Pancreas (tissue), 10 donors: ENCODE measurements at regions not wholly inside any gene's neighbourhood (a gene's known extent, or its start where the extent isn't known, plus 50 kb on each side); places are given as distances from the start of the nearest gene placed in this dataset.

Experiments used
- ATAC-seq, 4 donors: fragments of 200-7000 bp; cut with Tn5 transposase; one replicate each; pipeline versions ENCODE4 v1.8.0 to v1.9.1; 2020; ENCODE audit warnings: mild to moderate bottlenecking in 4 of 4, moderate library complexity in 4 of 4
- DNase-seq, 6 donors: peaks; one replicate each; pipeline ENCODE4 v3.0.0-alpha.2; 2020
- FAIRE-seq: peaks from 2 replicates; lab custom pipeline; 2012; peaks lifted over from hg19 to GRCh38; lab: Jason Lieb, UNC
- H3K27ac ChIP-seq, 4 donors: fragments of 200-600 bp; sonication (generic); 1 replicate in 3 of 4; 2 replicates in 1 of 4; pipeline versions ENCODE4 v1.5.0 to v1.8.0; 2020
- H3K27me3 ChIP-seq, 4 donors: fragments of 200-600 bp; one replicate each; pipeline ENCODE4 v1.8.0; 2021
- H3K36me3 ChIP-seq, 3 donors: fragments of 200-600 bp; sonication (generic) in 1 of 3; one replicate each; pipeline versions ENCODE4 v1.5.0 to v1.8.0; 2020 to 2021
- H3K4me1 ChIP-seq, 3 donors: fragments of 200-600 bp; one replicate each; pipeline ENCODE4 v1.8.0; 2021
- H3K4me3 ChIP-seq, 4 donors: fragments of 200-600 bp; sonication (generic) in 2 of 4; one replicate each; pipeline versions ENCODE4 v1.5.0 to v1.8.0; 2020 to 2021
- H3K9me3 ChIP-seq, 4 donors: fragments of 200-600 bp; one replicate each; pipeline ENCODE4 v1.8.0; 2021
- CTCF ChIP-seq, 4 donors: fragments of 200-600 bp; sonication (generic) in 3 of 4; IDR thresholded peaks; one replicate each; pipeline versions ENCODE4 v1.5.0 to v1.8.0; 2021; ENCODE audit warnings: antibody characterized with exemption in 4 of 4
- WGBS, 2 donors: extraction: QIAGEN DNeasy Blood & Tissue Kit; methylation state at CpG; one replicate each; pipeline ENCODE4 v1.1.7; 2013; 5-methylcytosine and 5-hydroxymethylcytosine counted together
- intact Hi-C, 3 donors: fragments of 100-400 bp; cut with DNase I; formaldehyde crosslinking; loops; one replicate each; pipeline versions ENCODE4 v1.11.1 to v1.14.2; 2022
- donor health status: healthy with polysubstance abuse.
- donor health status: DM: no; HTN: no; CAD: no; lungs with moderate emphysema.
- donor health status: DM: no; HTN: no; CAD: no.
- donor health status: control.
- donor health status: control.
- donor health status: Bipolar disorder and iron deficiency.
- donor health status: DM: yes; HTN: yes; CAD: no.
- donor health status: DM: no; HTN: no; CAD: no.
- donor health status: DM: no; HTN: no; CAD: no.
- donor health status: DM: yes; HTN: yes; CAD: no.

GRCh38 chr1:213779228-213779627, 208.5 kb upstream of the PROX1 start:
- H3K36me3 ChIP-seq = no peaks in the 10 kb centered on the region
- no peak for FAIRE-seq
- TF ChIP-seq CTCF (IDR thresholded peaks at IDR 0.05) = no peak
- no peaks in the 10 kb centered on the region for H3K27me3 ChIP-seq
- intact Hi-C loops = no loop called here
- no peak overlapping the region for H3K27ac ChIP-seq
- 87 to 92% methylated on average over 5 of the region's 5 CpGs for WGBS, 2 donors
- H3K4me1 ChIP-seq = no peaks in the 10 kb centered on the region
- H3K4me3 ChIP-seq = no peak overlapping the region
- no peaks in the 10 kb centered on the region for H3K9me3 ChIP-seq
- no peak for ATAC-seq
- no peak for DNase-seq

GRCh38 chr1:213782941-213783672, 204.7 kb upstream of the PROX1 start:
- no peaks in the 10 kb centered on the region for H3K36me3 ChIP-seq
- FAIRE-seq = no peak
- H3K27me3 ChIP-seq = no peaks in the 10 kb centered on the region
- H3K4me1 ChIP-seq = no peaks in the 10 kb centered on the region
- 85 to 88% methylated on average over 20 of the region's 20 CpGs for WGBS, 2 donors
- no peak overlapping the region for H3K27ac ChIP-seq
- ATAC-seq = no peak
- no peak overlapping the region for H3K4me3 ChIP-seq
- TF ChIP-seq CTCF (IDR thresholded peaks at IDR 0.05) = no peak
- intact Hi-C loops = no loop called here
- no peak for DNase-seq
- no peaks in the 10 kb centered on the region for H3K9me3 ChIP-seq

- intact Hi-C loops = no loop called here
- no peak for ATAC-seq
- DNase-seq = no peak
- no peak overlapping the region for H3K4me3 ChIP-seq
- no peak for FAIRE-seq
- no peaks in the 10 kb centered on the region for H3K4me1 ChIP-seq
- H3K36me3 ChIP-seq = no peaks in the 10 kb centered on the region
- 61 to 79% methylated on average over 2 of the region's 2 CpGs for WGBS, 2 donors
- no peak for TF ChIP-seq CTCF (IDR thresholded peaks at IDR 0.05)
- H3K27me3 ChIP-seq = no peaks in the 10 kb centered on the region
- no peak overlapping the region for H3K27ac ChIP-seq
- no peaks in the 10 kb centered on the region for H3K9me3 ChIP-seq
Measured at GRCh38 chr1:213783893-213784292, 203.9 kb upstream of the PROX1 start.

GRCh38 chr1:213786683-213787082, 201.1 kb upstream of the PROX1 start:
- H3K9me3 ChIP-seq = no peaks in the 10 kb centered on the region
- WGBS, 2 donors = 89 to 92% methylated on average over 2 of the region's 2 CpGs
- intact Hi-C loops = no loop called here
- no peak overlapping the region for H3K4me3 ChIP-seq
- FAIRE-seq (no peak), ATAC-seq (no peak), DNase-seq (no peak)
- no peaks in the 10 kb centered on the region for H3K27me3 ChIP-seq
- H3K4me1 ChIP-seq = no peaks in the 10 kb centered on the region
- no peaks in the 10 kb centered on the region for H3K36me3 ChIP-seq
- TF ChIP-seq CTCF (IDR thresholded peaks at IDR 0.05) = no peak
- no peak overlapping the region for H3K27ac ChIP-seq

GRCh38 chr1:213790565-213790964, 197.2 kb upstream of the PROX1 start:
- no peak for TF ChIP-seq CTCF (IDR thresholded peaks at IDR 0.05)
- H3K4me3 ChIP-seq = no peak overlapping the region
- no peaks in the 10 kb centered on the region for H3K27me3 ChIP-seq
- peaks cover 0 to 4% (median 4%) of the 10 kb centered on the region in 3 donors for H3K4me1 ChIP-seq
- no peak for DNase-seq
- intact Hi-C loops = no loop called here
- no peaks in the 10 kb centered on the region for H3K9me3 ChIP-seq
- no peak for ATAC-seq
- no peaks in the 10 kb centered on the region for H3K36me3 ChIP-seq
- 73 to 83% methylated on average over 3 of the region's 3 CpGs for WGBS, 2 donors
- no peak for FAIRE-seq
- no peak overlapping the region for H3K27ac ChIP-seq
